Globus pallidus (tissue), 1 donor: ENCODE measurements at regions not wholly inside any gene's neighbourhood (a gene's known extent, or its start where the extent isn't known, plus 50 kb on each side); places are given as distances from the start of the nearest gene placed in this dataset.

Experiments used
- DNase-seq: peaks from one replicate; pipeline ENCODE4 v3.0.0-alpha.2; 2015; ENCODE audit warnings: low spot score

DNA sequence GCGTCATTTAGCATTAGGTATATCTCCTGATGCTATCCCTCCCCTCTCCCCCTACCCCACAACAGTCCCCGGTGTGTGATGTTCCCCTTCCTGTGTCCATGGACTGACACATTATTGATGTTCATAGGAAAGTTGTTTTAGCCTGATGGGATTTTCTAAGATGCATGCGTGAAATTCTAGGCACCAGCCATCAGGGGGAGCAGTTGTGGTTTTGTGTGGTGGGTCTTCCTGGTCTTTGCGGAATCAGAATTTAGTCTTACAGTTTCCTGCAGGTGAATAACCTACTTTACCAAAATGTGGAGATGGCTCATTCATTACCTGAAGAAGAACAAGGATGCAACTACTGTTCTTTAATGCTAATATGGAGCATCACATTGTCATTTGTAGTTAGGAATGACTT is 455.0 kb upstream of the THBS1 start:
- peak; percentile 11 for DNase-seq

DNA sequence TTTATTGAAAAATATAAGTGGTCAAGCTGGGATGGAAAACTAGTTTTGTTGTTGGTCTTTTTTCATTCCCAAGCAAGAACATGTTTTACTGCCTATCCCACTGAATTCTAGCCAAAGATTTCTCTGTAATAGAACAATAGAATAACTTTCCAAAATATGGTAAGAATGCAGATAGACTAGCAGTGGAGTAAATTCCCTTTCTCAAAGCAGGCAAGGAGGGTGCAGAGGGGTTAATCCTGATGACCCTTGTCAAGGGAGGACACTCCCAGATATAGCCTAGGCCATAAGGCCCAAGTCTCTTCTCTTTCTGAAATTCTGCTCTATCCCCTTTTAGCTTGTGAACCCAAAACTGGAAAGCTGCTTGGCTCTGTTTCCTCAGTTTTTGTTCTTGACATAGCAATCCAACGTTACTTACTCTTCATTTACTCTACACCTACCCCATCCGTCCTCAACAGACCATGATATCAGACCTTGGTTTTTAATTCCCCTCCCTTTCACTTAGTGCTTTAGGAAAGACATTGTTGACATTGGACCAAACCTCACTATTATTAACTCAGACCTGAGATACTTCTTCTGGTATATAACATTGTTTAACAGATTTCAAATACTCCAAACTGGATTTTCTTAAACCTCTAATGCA is 453.6 kb upstream of the THBS1 start:
- DNase-seq, result no peak

DNA sequence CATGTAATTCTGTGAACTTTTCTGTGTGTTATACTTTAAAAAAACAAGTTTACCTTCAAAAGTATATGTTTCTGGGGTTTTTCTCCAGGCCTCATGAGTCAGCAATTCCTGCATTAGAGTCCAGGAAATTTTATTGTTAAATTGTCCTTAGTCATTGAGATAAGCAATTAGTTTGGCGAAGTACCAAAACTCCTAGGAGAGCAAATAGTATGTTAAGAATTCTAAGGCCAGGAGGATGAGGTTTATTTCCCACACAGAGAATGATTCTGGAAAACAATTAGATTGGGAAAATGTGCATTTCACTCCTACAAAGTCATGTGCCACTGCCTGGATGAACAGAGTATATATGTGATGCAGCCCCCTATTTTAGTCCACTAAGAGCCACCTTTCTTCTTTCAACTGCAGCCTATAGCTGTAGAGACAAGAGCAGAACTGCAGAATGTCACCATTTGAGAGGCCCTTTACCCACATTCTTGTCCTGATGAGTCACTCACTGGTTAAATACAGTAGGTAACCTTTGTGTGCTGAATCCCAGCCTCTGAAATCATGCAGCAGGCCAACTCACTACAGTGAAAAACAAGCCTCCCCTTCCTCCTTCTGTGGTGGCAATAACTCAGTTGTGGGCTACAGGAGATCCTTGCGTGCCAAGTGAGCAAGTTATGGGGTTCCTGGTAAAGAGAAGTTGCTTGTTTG is 452.8 kb upstream of the THBS1 start:
- no peak for DNase-seq

DNA sequence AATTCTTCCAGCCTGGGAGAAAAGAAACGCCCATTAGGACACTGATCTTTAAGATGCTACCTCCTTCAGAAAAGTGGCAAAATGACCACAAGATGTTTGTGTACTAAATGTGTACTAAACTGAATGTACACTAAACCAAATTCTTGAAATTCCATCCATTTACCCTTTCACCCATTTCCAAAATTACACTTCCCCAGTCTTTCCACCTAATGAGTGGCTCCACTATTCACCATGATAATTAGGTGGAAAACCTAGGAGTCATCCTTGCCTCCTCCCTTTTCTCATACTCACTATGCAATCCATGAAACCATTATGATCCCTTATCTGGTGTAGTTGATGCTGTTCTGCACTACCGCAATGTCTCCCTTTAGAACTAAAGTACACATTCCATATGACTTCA is 452.1 kb upstream of the THBS1 start:
- no peak for DNase-seq

DNA sequence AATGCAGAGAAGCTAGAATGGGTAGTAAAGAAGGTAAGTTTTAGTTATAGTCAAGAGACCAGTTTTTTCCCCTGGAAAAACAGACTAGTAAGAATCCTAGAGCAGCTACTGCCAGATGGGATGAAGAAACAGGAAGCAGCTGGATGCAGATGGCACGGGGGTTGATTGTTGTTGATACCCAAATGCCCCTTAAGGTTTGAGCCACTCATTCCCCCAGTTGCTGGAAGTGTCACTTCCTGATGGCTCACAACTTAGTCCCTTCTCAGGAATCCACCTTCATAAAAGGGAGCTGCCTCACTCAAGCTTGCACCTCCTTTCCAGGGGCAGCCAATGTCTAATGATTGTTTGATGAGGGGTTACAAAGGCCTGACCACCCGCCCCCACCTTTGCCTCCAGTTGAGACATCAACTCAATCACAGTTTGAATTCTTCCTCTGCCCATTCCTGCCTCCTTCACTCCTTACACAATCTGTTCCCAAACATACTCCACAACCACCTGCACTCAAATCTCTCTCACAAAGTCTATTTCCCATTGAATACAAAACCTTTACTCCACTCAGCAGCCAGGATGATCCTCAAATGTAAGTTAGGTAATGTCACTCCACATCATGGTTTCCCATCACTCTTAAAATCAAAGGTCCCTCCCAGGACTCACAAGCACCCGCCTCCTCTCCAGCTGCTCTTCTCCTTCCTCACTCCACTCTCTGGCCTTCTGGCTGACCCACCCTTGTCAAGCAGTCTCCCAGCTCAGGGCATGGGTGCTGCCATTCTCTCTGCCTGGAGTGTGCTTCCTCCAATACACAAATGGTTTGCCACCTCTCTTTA is 450.1 kb upstream of the THBS1 start:
- DNase-seq, result no peak

DNA sequence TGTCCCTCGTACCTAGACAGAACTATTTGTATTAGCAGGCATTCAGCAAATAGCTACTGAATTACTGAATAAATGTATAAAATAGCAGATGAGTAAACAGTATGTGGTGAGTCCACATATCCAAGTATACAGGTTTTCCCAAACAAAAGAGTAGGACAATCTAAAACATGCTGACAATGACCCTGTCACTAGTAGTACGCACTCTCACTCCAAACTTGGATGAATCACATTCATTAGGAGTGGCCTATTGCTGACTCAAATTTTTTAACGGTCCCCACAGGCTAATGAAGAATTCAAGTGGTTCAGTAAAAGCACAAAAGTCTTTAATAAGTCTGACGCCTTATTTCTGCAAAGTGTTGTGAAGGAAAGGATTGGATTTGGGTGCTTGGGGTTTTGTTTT is 449.3 kb upstream of the THBS1 start:
- DNase-seq, result no peak

DNA sequence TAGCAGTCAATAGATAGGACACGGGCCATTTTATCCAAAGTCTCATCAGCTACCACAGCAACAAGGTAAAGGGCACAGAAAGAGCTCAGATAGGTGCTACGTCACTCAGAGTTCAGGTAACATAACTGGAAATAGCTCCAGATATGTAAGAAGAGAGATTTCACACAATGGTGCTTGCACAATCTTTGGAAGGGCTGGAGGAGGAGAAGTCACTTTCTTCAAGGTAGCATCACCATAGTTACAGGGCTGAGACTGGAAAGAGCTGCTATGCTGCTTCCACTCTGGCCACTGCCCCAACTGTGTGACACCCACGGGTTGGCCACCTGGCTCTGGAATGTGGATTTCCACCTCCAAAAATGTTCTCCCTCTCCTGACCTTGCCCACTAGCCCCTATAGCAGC is 448.8 kb upstream of the THBS1 start:
- DNase-seq, result no peak

DNA sequence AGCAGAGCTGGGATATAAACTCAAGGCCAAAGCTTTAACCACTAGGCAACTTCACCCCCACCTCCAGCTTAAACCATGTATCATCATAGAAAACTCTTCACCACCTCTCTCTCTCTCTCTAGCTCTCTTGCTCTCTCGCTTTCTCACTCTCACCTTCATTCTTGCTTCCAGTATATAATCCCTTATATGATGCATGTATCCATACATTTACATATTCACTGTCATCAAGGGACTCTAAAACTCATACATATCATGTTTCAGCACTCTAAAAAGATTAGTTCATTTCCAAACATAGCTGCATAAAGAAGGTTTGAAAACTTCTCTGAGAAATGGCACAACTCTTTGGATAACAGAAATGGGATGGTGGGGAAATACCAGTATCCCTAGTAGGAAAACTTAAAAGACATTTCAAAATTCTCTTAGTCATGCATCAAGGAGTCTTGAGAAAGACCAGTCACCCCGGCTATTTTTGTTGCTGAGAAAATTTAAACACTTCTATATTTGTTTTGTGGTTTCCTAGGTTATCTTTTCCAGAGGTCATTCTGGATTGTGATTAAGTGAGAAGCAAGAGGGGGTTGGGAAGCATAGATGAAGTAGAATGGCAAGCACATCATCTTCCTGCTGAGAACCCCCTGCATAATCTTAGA is 447.8 kb upstream of the THBS1 start:
- DNase-seq, result no peak

DNA sequence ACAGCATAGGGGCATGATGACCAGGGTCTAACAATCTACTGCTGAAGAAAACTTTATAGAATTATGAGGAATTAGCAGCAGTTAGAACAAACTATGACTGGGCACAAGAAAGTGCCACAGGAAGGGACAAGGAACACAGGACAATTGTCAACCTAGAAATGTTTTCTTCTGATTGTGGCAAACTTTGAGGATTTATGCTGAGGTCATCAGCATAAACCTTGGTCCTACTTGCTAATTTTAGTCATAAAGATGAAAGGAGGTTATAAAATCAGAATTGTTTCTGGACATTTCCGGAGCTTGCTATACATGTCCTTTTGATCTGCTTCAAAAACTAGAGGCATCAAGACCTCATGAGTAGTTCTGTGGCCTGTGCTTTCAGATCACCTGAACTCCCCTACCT is 446.6 kb upstream of the THBS1 start:
- DNase-seq, result no peak

DNA sequence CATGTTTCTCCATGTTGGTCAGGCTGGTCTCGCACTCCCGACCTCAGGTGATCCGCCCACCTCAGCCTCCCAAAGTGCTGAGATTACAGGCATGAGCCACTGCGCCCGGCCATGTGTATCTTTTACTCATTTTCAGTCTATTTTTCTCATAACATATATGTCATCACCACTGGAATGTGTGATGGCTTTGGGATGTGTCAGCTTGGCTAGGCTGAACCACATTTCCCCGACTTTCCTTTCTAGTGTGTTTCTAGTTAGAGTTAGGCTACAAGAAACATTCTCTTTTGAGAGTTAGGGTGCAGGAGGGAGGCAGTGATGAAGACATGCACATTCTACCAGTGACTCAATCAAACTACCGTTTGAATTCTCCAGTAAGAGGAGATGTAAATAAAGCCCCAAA is 444.9 kb upstream of the THBS1 start:
- DNase-seq, result no peak

DNA sequence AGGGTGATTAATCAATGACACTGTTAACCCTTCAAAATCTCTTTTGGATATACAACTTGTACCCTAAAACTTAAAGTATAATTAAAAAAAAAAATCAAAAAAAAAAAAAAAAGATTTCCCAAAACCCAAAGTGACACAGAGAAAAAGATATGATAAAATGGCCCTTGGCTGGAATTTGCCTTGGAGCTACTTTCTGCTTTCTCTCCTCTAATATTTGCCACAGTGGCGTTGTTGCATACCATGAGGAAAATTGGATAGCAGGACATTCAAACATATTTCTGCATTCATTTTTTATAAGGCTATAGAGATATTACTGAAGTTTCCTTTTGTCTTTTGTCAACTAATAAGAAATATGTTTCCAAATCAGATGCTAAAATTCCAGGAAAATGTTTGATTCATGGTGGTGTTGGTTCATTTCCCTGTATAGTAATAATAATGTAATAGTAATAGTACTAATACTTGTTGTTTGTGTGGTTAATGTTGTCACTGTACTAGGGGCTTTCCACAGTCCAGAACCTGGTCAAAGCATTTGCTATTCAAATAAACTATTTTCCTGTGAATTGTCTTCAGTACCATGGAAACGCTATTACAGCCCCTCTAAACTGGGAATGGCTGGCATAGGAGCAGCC is 441.3 kb upstream of the THBS1 start:
- DNase-seq, result no peak

DNA sequence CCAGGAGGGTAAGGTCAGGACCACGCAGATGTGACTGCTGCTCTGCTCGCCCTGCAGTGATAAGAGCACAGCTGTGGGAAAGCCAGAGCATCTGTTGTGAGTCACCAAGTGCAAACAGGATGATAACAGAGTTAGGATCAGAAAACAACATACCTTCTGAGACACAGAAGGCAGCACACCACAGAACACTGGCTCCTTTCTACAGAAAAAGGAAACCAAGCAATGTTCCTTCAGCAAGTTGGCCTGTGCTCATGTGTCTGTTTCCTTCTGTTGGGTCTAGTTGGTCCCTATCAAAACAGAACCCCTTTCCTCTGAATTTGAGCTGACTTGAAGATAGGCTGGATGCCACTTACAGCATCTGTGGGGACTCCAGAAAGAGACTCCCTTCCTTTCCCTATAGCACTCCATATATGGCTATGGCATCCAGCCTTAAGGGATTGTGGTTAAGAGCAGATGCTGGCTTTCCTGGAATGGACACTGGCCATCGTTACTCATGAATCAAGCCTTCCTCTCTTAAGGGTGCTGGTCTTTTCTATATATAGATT is 440.7 kb upstream of the THBS1 start:
- no peak for DNase-seq

DNA sequence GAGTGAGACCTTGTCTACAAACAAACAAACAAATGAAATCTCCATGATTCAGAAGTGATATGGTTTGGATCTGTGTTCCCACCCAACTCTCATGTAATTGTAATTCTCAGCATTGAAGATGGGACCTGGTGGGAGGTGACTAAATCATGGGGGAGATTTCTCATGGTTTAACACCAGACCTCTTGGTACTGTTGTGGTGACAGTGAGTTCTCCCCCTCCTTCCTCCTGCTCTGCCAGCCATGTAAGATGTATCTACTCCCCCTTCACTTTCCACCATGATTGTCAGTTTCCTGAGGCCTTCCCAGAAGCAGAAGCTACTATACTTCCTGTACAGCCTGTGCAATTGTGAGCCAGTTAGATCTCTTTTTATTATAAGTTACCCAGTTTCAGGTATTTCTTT is 438.4 kb upstream of the THBS1 start:
- no peak for DNase-seq

DNA sequence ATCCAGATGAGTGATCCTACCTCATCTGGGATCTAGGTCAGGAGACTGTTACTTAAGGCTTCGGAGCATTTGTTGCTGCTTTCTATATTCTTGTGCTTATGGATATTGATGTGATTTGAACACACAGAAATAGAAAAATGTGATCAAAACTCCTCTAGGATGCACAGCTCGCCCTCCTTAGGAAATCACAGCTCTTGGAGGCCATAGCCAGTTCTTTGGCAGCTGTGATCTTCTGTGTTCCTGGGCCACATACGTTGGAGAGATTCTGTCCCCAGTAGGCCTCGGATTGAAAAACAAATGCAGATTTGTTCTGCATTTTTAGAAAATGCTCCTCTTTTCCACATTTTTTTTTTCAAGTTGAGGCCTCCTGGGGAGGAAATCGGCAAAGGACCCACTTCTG is 437.4 kb upstream of the THBS1 start:
- DNase-seq, result no peak

DNA sequence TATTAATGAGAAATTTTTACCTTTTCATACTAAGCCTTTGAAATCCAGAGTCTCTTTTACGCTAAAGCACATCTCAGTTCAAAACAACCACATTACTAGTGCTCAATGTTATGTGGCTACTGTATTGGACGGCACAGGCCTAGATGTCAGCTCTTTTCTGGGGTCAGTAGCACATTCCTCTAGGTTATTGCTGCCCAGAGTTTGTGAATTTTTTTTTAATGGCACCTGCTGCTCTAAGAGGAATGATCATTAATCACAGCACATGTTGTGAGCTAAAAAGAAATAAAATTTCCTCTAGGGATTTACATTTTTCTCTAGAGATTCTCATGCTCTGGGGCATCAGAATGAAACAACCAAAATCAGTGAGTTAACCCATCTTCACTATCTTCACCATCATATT is 436.8 kb upstream of the THBS1 start:
- DNase-seq, result no peak

DNA sequence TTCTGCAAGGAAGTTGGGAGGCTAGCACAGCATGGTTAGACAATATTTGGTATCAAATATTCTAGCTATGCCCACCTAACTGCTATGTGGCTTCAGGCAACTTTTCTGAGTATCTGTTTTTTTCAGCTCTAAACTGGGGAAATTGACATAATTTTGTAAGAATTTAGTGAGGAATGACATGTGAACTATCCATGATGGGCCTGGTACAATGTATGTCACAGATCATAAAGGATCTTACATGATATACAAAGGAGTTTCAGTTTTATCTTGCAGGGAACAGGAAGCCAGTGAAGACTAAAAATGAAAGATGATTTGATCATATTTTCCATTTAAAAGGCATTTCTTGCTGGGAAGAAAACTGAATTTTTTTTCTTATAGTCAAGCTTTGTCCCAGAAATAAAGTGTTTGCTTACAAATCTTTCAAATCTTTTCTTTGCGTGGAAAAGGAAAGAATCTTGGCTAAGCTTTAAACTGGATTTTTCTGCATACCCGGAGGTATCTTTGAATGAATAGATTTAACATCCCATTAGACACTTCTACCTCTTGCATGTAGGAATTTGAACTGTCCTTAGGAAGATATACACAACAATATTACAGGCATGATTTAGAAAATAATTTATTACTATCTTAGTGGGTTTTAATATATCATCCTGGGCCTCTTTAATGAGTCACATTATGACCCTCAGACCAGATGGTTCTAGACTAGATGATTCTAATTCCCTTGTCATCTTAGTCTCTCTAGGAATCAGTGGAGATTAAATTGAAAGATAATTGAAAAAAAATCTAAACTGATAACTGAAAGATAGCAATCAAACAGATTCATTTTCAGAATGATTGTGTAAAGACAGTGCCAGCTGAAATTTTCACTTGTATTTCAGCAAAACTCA is 436.0 kb upstream of the THBS1 start:
- DNase-seq, result no peak

DNA sequence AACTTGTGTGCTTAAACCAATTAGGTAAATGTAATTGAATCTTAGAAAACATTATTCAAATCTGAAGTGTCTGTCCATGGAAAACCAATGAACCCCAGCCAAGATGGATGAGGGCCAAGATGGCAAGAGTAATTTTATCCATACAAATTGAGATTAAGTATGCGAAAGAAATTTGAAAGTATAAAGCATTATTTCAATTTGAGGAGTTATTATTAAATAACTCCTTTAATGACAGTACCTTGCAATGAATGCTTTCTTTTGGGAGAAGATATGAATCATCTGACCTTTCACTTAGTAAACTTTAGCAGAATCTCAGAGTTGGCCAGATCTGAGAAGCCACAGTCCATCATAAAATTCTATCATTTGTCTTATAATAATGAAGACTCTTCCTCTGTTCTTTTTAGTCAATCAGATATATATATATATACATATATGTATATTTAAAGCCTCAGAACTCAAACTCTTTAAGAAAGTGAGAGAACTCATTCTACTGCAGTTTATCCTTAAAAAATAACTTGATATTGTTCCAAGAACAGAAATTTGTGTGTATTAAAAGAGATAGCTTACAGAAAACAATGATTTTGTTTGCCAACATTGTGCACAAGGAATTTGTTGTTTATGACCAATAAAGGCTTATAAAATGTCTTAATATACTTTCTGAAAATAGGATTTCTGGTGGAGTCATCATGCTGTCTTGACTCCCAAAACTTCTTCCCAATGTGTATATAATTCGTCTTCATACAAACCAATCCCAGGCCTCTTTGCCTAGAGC is 434.8 kb upstream of the THBS1 start:
- no peak for DNase-seq

DNA sequence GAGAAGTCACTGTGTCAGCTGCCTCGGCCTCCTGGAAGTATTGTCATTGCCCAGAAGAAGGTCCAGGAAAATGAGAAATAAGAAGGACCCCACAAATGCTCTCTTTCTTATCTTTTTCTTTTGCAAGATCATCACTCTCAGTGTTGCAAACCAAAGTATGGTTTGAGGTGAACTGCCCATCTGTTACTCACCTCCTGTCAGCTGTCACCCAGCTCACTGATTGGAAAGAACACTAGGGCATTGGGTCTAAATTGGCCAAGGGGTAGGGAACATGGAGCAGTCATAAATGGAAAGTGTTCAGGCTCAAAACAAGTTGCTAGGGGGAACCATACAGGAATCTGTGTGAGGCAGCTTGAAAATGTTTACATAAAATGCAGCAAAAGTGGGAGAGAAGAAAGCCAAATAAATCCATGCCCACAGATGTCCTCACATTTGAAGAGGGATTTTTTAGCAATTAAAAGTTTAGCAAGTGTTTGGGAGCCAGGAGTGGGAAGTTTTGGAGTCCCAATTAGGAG is 431.2 kb upstream of the THBS1 start:
- no peak for DNase-seq

DNA sequence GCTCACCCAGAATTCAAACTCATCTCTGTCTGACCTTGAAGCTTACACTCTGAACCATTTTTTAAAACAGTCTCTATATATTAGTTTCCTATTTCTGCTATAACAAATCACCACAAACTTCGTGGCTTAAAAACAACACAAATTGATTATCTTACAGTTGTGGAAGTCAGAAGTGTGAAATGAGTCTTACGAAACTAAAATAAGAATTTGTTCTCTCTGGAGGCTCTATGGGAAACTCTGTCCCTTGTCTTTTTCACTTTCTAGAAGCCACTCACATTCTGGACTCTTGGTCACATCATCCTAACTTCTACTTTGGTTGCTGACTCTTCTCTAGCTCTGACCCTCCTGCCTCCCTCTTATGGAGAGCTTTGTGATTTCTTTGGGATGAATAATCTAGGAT is 429.3 kb upstream of the THBS1 start:
- DNase-seq, result no peak
